NCI-H446 treated with DMSO at 0.1 percent for 48 hours (cell line): ENCODE measurements at regions not wholly inside any gene's neighbourhood (a gene's known extent, or its start where the extent isn't known, plus 50 kb on each side); places are given as distances from the start of the nearest gene placed in this dataset.

ENCODE experiments used
- DNase-seq: peaks from one replicate; lab custom pipeline; 2025; lab: John Stamatoyannopoulos, UW

DNA sequence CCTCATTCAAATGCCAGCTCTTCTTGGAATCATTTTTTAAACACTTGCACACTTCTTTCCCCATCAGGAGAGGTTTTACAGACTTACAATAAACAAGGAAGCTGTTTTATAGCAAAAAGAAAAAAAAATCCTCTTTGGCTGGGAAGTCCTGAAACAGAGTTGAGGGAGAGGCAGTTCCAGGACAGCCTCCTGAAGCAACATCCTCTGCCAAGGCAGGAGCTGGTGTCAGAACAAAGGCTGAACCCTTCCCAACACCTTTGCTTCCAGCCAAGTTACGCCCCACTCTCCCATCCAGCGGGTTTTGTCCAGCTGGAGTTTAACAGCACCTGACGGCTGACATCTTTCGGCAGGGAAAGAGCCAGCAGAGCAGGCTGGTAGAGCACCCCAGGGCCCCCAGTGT is 287.8 kb downstream of the RRAGC start:
- no peak for DNase-seq

DNA sequence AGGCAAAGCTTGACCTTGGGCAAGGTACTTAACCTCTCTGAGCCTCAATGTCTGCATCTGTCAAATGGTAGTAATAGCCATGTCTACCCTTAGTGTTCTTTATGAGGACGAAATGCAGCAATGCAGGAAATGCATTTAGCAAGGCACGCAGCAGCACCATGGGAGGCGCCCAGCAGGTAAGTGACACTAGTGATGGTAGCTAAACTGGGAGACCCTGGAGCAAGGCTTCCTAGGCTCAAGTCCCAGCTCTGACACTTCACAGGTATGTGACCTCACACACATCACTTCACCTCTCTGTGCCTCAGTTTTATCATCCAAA is 289.0 kb downstream of the RRAGC start:
- DNase-seq: no peak

DNA sequence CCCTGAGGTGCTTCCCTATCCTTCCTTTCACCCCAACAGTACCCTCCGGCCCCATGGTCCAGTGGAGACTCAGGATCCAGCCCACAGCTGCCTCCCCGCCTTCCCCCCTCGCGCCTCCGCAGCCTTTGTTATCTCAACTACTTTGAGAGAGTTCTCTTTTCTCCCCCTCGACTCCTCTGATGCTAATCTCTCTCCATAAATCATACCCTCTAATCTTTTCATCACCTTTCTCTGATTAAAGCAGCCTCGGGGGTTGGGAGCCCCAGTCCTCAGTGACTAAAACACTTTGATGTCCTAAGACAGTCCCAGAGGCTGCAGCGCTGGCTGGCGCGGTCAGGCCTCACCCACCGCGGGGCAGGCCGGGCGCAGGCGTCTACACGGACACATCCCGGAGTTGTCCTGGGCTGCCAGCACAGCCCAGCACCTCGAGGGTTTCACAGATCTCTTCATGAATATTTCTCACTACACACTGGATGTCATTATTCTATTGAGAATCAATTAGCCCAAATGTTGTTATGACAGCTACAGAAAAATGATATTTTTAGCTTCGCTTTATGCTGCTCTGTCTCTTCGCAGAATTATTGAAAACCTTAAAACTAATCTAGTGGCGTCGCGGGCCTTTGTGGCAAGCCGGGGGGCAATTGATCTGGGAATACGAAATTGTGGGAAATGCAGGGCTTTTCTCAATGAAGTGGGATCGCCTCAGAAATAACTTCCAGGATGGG is 289.5 kb downstream of the RRAGC start:
- no peak for DNase-seq

DNA sequence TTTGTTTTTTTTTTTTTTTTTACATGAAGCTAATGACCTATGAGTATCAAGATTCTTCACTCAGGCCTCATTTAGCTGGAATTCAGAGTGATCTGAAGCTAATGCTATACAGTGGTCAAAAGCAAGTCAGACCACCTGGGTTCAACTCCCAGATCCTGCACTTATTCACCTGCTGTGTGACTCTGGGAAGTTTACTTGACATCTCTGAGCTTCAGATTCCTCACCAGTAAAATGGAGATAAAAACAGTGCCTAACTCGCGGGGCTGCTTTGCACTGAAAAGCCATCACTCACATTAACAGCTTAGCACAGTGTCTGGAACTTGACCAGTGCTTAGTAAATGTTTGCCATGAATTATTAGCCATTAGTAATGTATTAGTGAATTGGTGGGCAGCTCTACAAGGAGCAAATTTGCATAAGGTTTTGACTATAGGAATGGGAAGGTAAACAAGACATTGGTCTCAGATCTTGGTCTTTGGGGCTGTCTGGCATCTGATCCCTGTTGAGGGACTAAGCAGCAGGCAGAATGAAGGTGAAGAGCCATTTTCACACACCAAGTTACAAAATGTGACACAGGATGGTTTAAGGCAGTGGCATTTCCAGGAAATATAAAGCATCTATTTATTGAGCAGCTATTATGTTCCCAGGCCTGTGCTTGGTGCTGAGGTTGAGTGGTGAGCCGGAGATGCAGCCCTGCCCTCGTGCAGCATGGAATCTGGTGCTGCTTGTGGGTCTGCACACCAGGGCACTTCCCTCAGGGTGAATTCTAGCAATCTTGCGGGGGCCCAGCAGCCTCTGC is 291.3 kb downstream of the RRAGC start:
- no peak for DNase-seq

DNA sequence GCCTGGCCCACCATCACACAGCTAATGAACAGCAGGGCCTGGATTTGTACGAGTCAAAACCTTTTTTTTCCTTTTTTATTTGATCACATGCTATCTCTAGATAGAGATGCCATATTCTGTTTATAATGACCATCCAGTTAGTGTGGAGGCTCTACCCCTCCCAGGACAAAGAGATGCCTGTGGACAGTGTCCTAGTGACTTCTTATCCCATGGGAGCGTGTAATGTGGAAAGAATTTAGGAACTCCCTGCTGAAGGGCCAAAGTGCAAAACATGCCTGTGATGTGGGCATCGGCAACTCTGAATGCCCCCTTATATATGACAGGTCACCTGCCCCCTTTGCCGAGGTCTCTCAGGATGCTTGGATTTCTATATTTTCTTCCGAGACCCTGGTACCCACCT is 292.2 kb downstream of the RRAGC start:
- no peak for DNase-seq

DNA sequence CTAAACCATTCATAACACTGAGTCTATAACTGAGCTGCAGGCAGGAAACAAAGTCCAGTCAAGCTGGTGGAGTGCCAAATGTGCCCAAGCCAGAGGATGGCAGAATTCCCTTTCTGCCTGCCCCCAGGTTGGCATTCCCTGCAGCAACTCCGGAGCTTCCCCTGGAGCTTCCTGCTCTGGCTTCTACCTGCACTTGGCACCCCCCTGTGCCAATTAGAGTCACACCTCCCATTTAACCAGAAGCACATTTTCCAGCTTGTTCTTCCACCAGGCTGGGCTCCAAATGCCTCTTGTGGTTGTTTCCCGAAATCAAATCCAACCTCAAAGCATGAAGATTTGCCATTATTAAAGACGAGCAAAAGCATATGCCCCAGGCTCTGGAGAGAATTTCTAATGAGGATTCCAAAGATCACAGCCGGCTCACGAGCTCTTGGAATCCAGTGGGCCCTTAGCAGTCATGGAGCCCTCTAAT is 294.5 kb downstream of the RRAGC start:
- DNase-seq: no peak

DNA sequence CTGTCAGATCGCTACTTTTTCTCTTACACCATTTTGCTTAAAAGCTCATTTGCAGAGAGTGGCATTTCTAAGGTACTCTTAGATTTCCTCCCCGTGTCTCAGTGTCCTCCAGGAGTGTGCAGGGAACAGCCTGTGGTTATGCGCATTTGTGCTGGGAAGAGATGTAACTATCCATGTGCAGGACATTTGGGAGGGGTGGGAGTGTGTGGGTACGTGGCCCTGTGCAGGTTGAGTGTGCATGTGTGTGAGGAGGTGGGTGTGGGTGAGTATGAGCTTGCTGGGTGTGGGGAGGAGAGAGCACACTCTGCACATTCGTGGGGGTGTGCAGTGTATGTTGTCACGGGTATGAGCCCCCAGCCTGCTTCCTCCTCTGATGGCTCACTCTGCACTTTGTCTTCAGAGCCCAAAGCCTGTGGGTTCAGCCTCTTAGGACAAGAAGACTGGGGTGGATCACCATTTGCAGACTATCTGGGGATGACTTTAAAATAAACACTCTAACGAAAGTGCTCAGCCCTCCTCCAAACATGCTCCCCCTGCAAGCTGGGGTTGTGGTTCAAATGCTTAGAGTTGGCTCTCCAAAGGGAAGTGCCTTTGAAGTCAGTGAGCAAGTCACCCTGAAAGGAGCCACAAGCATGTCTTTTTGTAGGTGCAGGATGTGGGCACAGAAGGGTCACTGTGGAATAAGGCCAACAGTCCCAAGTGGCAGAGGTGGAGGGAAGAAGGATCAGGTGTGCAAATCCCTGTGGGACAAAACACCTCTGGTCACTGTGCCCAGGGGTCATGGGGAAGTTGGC is 295.4 kb downstream of the RRAGC start:
- DNase-seq: no peak

DNA sequence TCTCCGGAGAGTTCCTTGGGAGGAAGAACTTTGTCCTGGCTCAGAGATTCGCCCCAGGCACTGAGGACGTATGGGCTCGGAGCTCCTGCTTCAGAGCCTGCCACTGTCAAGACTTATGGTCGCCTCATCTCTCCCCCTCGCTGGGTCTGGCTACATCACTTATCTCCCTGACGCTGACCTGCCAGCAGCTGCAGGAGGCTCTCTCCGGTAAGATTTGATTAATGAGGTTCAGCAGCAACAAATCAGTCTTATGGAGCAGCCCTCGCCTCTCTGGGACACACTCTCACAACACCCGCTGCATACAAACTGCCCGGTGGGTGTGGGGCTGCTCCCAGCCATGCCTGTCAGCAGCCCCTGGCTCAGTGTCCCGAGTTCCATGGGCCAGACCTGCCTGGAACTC is 297.8 kb downstream of the RRAGC start:
- DNase-seq: no peak

DNA sequence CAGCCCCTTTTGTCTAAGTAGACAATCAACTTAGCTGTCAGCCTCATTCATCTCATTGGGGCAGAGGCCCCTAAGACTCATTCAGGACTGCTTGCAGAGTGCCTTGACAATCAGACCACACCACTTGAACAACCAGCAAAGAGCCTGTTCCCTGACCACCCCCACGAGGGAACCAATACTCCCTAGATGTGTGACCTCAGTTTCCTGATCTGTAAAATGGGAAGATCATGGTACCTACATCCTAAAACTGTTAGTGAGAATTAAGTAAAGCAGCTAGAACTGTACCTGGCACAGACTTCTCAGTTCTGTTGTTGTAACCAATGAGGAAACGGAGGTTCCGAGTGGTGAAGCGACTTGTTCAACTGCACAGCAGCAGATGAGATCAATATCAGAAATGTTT is 298.5 kb downstream of the RRAGC start:
- no peak for DNase-seq

DNA sequence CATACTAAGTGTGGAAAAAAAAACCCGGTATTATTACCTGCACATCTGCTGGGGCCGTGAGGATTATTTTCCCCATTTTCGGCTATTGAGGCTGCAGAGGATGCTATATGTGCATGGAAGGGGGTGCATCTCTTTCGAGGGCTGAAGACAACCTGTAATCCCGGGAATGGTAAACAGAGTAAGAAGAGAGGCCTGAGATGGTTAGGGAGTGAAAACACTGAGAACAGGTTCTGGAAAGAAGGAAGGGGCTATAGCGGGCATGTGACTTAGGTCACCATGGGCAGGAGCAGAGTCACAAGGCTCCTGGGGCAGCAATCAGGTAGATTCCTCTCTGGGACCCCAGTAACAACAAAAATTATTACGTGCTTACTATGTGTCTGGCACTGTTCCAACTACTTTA is 299.1 kb downstream of the RRAGC start:
- DNase-seq: no peak

DNA sequence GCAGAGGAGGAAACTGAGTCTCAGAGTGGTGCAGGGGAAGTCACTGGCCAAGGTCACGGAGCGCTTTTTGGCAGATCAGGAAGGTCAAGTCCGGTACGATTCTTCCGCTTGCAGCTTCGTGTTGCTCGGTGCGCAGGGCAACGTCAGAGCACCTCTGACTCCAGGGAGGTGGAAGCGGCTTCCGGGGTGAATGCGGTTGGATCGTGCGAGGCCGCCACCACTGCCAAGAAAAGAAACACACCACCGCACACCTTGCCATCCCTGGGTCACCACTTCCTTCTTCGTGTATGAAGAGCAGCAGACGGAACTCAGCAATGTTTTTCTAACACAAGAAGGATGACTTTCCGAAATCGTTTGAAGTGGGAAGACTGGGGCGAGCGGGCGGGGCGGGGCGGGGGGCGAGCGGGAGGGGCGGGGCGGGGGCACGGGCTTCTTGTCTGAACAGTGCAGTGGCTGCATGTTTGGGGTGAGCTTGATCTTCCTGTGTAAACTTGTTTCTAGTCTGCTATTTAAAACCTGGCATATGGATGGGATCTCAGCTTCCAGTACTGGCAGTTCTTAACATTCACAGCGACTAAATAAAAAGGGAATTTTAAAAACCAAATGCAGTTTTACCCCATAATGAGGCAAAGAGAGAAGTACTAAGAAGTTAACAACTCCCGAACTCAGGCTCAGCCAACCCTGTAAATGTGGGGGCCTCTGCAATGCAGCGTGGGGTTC is 300.0 kb downstream of the RRAGC start:
- DNase-seq: no peak

DNA sequence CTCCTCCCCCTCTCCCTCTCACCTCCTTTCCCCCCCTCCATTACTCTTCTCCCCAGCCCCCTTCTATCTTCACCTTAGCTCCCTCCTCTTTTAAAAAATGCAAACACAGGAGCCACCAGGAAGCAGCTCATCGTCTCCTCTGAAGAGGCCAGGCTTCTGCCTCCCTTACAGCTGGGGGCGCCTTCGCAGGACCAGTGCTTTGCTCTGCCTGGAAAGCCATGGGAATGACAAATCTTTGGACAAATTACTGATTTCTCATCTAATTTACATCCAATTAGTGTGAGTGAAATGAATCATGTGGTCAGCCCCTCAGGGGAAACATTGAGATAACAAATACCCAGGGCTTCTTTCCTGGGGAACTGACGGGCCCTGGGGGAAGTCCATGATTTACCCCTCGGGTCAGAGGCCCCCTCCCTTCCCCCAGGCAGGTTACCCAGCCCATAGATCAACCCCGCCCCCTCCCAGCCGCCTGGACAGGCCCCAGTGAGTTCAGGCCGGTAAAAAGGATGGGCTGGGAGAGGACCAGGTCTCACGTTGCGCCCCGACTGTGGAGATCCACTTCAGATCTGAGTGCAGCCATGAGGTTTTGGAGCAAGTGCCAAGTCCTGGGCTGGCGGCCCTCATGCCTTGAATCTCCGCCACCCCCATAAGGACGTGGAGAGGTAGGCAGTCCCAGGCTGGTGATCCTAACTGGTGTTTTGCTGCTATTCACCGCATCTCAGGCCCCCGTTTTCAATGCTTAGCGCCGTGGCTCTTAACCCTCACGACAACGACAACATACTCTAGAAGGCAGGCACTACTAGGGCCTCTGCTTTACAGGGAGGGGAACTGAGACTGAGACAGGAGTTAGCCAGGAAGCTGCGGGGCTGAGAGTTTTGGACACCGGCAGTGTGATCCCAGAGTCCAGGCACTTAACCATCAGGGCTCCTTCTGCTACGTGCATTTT is 300.8 kb downstream of the RRAGC start:
- no peak for DNase-seq

DNA sequence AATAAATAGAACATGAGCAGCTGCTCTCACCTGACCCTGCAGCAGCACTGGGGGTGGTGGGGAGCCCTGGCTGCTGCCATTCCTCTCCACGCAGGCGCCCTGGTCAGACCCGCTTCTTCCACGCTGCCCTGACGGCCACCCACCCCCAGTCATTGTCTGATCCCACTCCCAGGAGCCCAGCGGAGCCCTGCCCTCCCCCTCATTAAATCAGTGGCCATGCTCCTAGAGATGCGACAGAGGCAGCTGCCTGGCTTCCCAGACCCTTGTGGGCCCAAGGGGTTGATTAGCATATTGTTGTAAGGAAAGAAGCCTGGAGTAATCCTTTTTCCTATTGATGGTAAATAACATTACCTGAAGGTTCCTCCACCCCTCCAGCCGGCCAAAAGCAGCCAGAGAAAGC is 301.5 kb downstream of the RRAGC start:
- no peak for DNase-seq

DNA sequence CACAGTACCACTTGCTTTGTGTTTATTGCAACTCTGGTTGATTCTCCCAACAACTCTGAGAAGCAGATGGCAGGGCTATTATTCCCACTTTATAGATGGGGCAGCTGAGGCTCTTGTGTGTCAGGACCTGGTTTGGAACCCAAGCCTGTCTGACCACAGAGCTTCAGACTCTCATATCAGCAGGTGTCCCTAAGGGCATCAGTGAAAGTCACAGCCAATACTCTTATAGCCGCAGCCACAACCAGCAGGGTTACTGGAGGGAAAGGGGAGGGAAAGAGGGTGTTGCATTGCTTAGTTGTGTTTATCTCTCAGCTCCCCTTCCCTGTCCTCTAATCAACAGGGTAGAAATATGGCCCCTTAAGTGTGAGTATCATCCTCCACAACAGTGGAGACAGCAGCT is 304.0 kb downstream of the RRAGC start:
- no peak for DNase-seq

DNA sequence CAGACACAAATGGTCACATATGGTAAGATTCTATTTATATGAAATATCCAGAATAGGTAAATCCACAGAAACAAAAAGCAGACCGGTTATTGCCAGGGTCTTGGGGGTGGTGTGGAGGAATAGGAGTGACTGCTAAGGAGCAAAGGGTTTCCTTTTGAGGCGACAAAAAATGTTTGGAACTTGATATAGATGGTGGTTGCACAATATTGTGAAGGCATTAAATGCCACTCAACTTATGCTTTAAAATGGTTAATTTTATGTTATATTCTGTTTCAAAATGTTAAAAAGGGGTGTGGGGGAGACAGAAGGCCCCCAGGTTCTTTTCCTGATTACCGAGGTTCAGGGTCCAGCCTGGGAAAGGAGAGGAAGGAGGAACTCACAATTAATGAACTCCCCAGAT is 304.4 kb downstream of the RRAGC start:
- no peak for DNase-seq

DNA sequence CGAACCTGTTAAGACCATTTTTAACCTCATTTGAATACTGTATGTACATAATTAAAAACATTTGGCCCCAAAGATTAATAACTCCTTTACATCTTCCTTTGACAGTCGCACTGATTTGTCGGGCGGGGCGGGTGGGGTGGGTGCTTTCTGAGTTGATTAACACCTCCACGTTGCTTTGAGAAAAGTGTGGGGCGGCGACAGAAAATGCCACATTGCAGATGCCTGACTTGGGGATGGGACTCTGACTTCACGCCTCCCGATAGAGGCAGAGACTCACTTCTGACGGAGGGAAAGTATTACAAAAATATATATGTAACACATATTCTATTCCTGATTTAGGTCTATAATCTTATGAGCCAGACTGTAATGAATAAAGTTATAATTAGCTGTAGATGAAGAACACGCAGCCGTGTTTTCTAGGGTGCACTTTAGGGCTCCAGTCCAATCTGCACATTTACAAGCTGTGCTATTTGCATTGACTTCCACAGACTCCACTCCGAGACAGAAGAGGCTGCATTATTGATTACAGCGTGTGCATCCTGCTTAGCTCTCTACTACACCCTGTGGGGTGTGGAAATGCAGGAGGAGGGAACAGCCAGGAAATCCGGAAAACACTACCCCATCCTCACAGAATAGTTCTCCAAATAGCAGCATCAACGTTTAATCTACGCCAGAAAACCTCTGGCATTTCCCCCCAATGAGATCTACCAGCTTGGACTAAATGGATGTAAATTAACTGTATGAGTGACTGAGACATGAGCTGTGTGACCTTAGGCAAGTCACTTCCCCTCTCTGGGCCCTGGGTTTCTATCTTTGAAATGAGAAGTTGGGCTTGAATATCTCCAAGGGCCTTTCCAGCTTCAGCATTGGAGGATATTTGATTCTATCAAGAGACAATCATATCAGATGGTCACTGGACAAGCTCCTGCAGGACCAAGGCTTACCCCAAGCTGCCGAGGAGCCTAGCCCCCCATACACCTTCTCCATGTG is 308.0 kb downstream of the RRAGC start:
- no peak for DNase-seq

DNA sequence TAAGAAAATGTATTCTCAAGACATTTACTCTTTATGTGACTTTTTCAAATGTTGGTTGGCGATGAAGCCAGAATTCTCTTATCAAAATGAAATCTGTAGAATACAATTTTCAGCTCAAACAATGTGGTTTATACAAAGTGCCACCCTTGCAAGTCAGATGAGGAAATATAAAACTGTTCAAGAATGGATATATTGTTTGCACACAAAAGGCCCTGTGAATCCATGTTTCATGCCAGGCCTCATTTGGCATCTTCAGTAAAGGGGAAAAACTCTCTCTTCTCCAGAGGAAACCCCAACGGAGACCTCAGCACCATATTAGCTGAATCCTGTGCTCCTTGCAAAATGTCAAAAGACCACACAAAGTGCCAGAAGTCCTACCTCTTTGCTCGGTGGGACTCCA is 310.4 kb downstream of the RRAGC start:
- DNase-seq: no peak

DNA sequence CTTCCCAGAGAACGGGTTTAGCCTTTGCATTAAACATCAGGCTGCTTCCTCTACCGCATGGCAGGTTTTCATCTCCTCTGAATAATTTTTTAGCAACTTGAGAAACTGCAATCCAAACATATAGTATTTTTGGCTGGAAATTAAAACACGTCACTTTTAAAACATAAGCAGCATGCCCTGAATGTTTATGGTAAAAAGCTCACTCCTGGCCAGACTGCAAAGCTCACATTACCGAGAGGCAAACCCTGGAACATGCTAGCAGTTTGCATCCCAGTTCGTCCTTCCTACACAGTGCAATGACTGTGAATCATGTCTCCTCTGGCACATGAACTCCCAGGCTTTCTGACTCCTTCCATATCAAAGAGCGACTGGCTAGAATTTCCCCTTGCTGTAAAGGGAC is 312.3 kb downstream of the RRAGC start:
- DNase-seq: no peak

DNA sequence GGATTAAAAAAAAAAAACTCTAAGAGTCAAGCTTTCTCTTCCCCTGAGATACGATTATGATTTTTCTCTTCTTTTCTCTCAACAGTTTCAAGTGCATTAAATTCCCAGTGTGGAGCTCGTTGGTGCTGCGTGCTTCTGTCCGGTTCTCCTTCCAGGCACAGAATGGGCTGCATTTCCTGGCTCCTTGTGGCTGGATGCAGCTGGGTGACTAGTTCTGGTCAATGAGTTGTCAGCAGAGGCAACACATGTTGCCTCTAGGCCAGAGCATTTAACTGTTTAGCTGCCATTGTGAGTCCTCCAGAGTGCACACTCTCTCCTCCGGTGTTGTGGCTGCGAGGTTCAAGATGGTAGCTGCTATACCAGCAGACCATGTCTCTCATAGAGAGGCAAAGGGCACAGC is 312.9 kb downstream of the RRAGC start:
- no peak for DNase-seq

DNA sequence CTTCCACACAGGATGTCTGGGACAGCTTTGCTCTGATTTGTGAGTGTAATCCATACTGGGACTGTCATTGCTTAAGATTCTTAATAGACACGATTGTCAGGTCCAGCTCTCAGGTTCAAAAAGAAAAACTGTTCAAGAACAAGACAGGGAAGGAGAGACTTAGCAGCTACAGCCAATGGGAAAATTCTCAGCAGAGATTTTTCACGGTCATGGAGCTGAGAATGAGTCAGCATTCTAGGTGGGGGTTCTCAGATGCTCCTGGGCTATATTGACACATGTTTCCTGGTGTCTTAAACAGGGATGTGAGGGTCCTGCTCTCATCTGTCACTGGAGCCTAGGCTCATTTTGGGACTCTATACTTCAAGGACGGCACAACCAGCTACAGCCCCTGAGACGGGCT is 318.3 kb downstream of the RRAGC start:
- no peak for DNase-seq
